ENCODE measurements at regions not wholly inside any gene's neighbourhood (a gene's known extent, or its start where the extent isn't known, plus 50 kb on each side); places are given as distances from the start of the nearest gene placed in this dataset.

- H2BK5ac ChIP-seq (ENCODE audit: low read length): no peak overlapping the region
- H3K18ac ChIP-seq (ENCODE audit: low read length): no peak overlapping the region
- H2AK5ac ChIP-seq (ENCODE audit: low read length): no peak overlapping the region
- no peak overlapping the region for H3K23ac ChIP-seq (ENCODE audit: low read length)
- no peak overlapping the region for H3K9ac ChIP-seq (ENCODE audit: low read length)
- H2BK15ac ChIP-seq (replicated peaks; ENCODE audit: low read depth): no peak overlapping the region
- no peaks in the 10 kb centered on the region for H3K79me1 ChIP-seq (ENCODE audit: low read length)
- no peak overlapping the region for H3K4ac ChIP-seq (ENCODE audit: low read depth, low read length)
- H4K5ac ChIP-seq (ENCODE audit: low read length): no peak overlapping the region
- H2BK120ac ChIP-seq (ENCODE audit: low read depth, low read length): no peak overlapping the region
- H3K27ac ChIP-seq (ENCODE audit: low read depth, low read length): no peak overlapping the region
- H3K4me1 ChIP-seq (ENCODE audit: control insufficient read depth, low read depth, low read length): no peaks in the 10 kb centered on the region
- DNase-seq: peak; percentile 39
- WGBS (ENCODE audit: extremely low coverage, insufficient coverage, low lambda C conversion rate): no CpG with 5 or more reads among the region's 9 CpGs
- H3K36me3 ChIP-seq (ENCODE audit: control insufficient read depth, insufficient read depth, low read length): no peaks in the 10 kb centered on the region
- H3K79me2 ChIP-seq (ENCODE audit: control insufficient read depth, insufficient read depth, low read length): no peaks in the 10 kb centered on the region
- H3K56ac ChIP-seq (ENCODE audit: low read length): no peak overlapping the region
- no peaks in the 10 kb centered on the region for H3K27me3 ChIP-seq (ENCODE audit: insufficient read depth, low read length, poor library complexity)
- no peak overlapping the region for H4K8ac ChIP-seq (ENCODE audit: low read depth, low read length)
- H3K4me3 ChIP-seq (ENCODE audit: low read length): no peak overlapping the region
- H3K4me2 ChIP-seq (ENCODE audit: low read length): no peak overlapping the region
Measured at GRCh38 chr21:38910390-38911067, 104.8 kb downstream of the ETS2 start.

GRCh38 chr21:38909929-38910328, 104.2 kb downstream of the ETS2 start:
- no peak overlapping the region for H2BK5ac ChIP-seq (ENCODE audit: low read length)
- no peak overlapping the region for H4K5ac ChIP-seq (ENCODE audit: low read length)
- no peaks in the 10 kb centered on the region for H3K27me3 ChIP-seq (ENCODE audit: insufficient read depth, low read length, poor library complexity)
- no peak overlapping the region for H3K18ac ChIP-seq (ENCODE audit: low read length)
- no peaks in the 10 kb centered on the region for H3K79me1 ChIP-seq (ENCODE audit: low read length)
- no peak overlapping the region for H3K4me2 ChIP-seq (ENCODE audit: low read length)
- H3K4me3 ChIP-seq (ENCODE audit: low read length): no peak overlapping the region
- H3K36me3 ChIP-seq (ENCODE audit: control insufficient read depth, insufficient read depth, low read length): no peaks in the 10 kb centered on the region
- no peak overlapping the region for H3K23ac ChIP-seq (ENCODE audit: low read length)
- WGBS (ENCODE audit: extremely low coverage, insufficient coverage, low lambda C conversion rate): no CpG with 5 or more reads among the region's 7 CpGs
- no peak overlapping the region for H3K4ac ChIP-seq (ENCODE audit: low read depth, low read length)
- no peak overlapping the region for H2BK120ac ChIP-seq (ENCODE audit: low read depth, low read length)
- H3K9ac ChIP-seq (ENCODE audit: low read length): no peak overlapping the region
- DNase-seq: no peak
- no peaks in the 10 kb centered on the region for H3K79me2 ChIP-seq (ENCODE audit: control insufficient read depth, insufficient read depth, low read length)
- no peak overlapping the region for H3K27ac ChIP-seq (ENCODE audit: low read depth, low read length)
- H3K4me1 ChIP-seq (ENCODE audit: control insufficient read depth, low read depth, low read length): no peaks in the 10 kb centered on the region
- no peak overlapping the region for H2AK5ac ChIP-seq (ENCODE audit: low read length)
- no peak overlapping the region for H3K56ac ChIP-seq (ENCODE audit: low read length)
- no peak overlapping the region for H2BK15ac ChIP-seq (replicated peaks; ENCODE audit: low read depth)
- H4K8ac ChIP-seq (ENCODE audit: low read depth, low read length): no peak overlapping the region

GRCh38 chr21:38909109-38909508, 103.4 kb downstream of the ETS2 start:
- H3K27ac ChIP-seq (ENCODE audit: low read depth, low read length): no peak overlapping the region
- no CpG with 5 or more reads among the region's 8 CpGs for WGBS (ENCODE audit: extremely low coverage, insufficient coverage, low lambda C conversion rate)
- no peak overlapping the region for H4K5ac ChIP-seq (ENCODE audit: low read length)
- DNase-seq: peak; percentile 45
- H3K4me1 ChIP-seq (ENCODE audit: control insufficient read depth, low read depth, low read length): no peaks in the 10 kb centered on the region
- no peaks in the 10 kb centered on the region for H3K27me3 ChIP-seq (ENCODE audit: insufficient read depth, low read length, poor library complexity)
- no peaks in the 10 kb centered on the region for H3K79me2 ChIP-seq (ENCODE audit: control insufficient read depth, insufficient read depth, low read length)
- H2BK15ac ChIP-seq (replicated peaks; ENCODE audit: low read depth): no peak overlapping the region
- no peak overlapping the region for H3K9ac ChIP-seq (ENCODE audit: low read length)
- no peak overlapping the region for H3K23ac ChIP-seq (ENCODE audit: low read length)
- no peak overlapping the region for H2BK5ac ChIP-seq (ENCODE audit: low read length)
- no peak overlapping the region for H3K4me3 ChIP-seq (ENCODE audit: low read length)
- no peak overlapping the region for H3K56ac ChIP-seq (ENCODE audit: low read length)
- H3K36me3 ChIP-seq (ENCODE audit: control insufficient read depth, insufficient read depth, low read length): no peaks in the 10 kb centered on the region
- H2AK5ac ChIP-seq (ENCODE audit: low read length): no peak overlapping the region
- no peaks in the 10 kb centered on the region for H3K79me1 ChIP-seq (ENCODE audit: low read length)
- no peak overlapping the region for H3K4ac ChIP-seq (ENCODE audit: low read depth, low read length)
- H2BK120ac ChIP-seq (ENCODE audit: low read depth, low read length): no peak overlapping the region
- H3K18ac ChIP-seq (ENCODE audit: low read length): no peak overlapping the region
- H3K4me2 ChIP-seq (ENCODE audit: low read length): no peak overlapping the region
- no peak overlapping the region for H4K8ac ChIP-seq (ENCODE audit: low read depth, low read length)

DNA sequence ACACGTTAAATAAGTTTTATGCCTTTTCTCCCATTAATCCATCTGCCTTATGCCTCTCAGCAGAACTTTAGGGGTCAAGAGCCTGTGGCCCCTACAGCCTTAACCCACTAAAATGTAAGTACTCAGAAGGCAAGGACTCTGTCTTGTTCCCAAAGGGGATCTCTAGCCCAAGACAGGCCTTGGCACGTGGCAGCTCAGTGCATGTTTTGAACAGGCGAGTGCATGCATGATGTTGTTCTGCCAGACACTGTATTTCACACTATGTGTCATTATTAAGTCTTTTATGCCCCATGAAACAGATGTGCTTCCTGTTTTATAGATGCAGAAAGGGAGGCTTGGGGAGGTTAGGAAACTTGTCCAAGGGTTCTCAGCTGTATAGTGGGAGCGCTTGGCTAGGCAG, 102.8 kb downstream of the ETS2 start:
- H3K79me1 ChIP-seq (ENCODE audit: low read length): no peaks in the 10 kb centered on the region
- no peak overlapping the region for H3K56ac ChIP-seq (ENCODE audit: low read length)
- H2BK120ac ChIP-seq (ENCODE audit: low read depth, low read length): no peak overlapping the region
- H3K4ac ChIP-seq (ENCODE audit: low read depth, low read length): no peak overlapping the region
- H3K27me3 ChIP-seq (ENCODE audit: insufficient read depth, low read length, poor library complexity): no peaks in the 10 kb centered on the region
- no peak overlapping the region for H3K23ac ChIP-seq (ENCODE audit: low read length)
- H3K4me1 ChIP-seq (ENCODE audit: control insufficient read depth, low read depth, low read length): no peaks in the 10 kb centered on the region
- no peak overlapping the region for H3K4me3 ChIP-seq (ENCODE audit: low read length)
- DNase-seq: no peak
- H3K79me2 ChIP-seq (ENCODE audit: control insufficient read depth, insufficient read depth, low read length): no peaks in the 10 kb centered on the region
- H3K27ac ChIP-seq (ENCODE audit: low read depth, low read length): no peak overlapping the region
- H3K9ac ChIP-seq (ENCODE audit: low read length): no peak overlapping the region
- H3K4me2 ChIP-seq (ENCODE audit: low read length): no peak overlapping the region
- H4K5ac ChIP-seq (ENCODE audit: low read length): no peak overlapping the region
- no peak overlapping the region for H4K8ac ChIP-seq (ENCODE audit: low read depth, low read length)
- H2BK5ac ChIP-seq (ENCODE audit: low read length): no peak overlapping the region
- H2AK5ac ChIP-seq (ENCODE audit: low read length): no peak overlapping the region
- no CpG with 5 or more reads among the region's 4 CpGs for WGBS (ENCODE audit: extremely low coverage, insufficient coverage, low lambda C conversion rate)
- no peak overlapping the region for H3K18ac ChIP-seq (ENCODE audit: low read length)
- H2BK15ac ChIP-seq (replicated peaks; ENCODE audit: low read depth): no peak overlapping the region
- no peaks in the 10 kb centered on the region for H3K36me3 ChIP-seq (ENCODE audit: control insufficient read depth, insufficient read depth, low read length)

- no peak overlapping the region for H3K4me2 ChIP-seq (ENCODE audit: low read length)
- no peak overlapping the region for H3K23ac ChIP-seq (ENCODE audit: low read length)
- no peak overlapping the region for H2BK120ac ChIP-seq (ENCODE audit: low read depth, low read length)
- H3K79me1 ChIP-seq (ENCODE audit: low read length): no peaks in the 10 kb centered on the region
- H2AK5ac ChIP-seq (ENCODE audit: low read length): no peak overlapping the region
- H3K4ac ChIP-seq (ENCODE audit: low read depth, low read length): no peak overlapping the region
- H3K9ac ChIP-seq (ENCODE audit: low read length): no peak overlapping the region
- no peak overlapping the region for H2BK15ac ChIP-seq (replicated peaks; ENCODE audit: low read depth)
- H3K79me2 ChIP-seq (ENCODE audit: control insufficient read depth, insufficient read depth, low read length): no peaks in the 10 kb centered on the region
- no CpG with 5 or more reads among the region's 8 CpGs for WGBS (ENCODE audit: extremely low coverage, insufficient coverage, low lambda C conversion rate)
- no peak overlapping the region for H3K4me3 ChIP-seq (ENCODE audit: low read length)
- H3K27ac ChIP-seq (ENCODE audit: low read depth, low read length): no peak overlapping the region
- no peak overlapping the region for H2BK5ac ChIP-seq (ENCODE audit: low read length)
- no peak overlapping the region for H3K18ac ChIP-seq (ENCODE audit: low read length)
- no peak overlapping the region for H4K5ac ChIP-seq (ENCODE audit: low read length)
- no peak overlapping the region for H3K56ac ChIP-seq (ENCODE audit: low read length)
- no peaks in the 10 kb centered on the region for H3K36me3 ChIP-seq (ENCODE audit: control insufficient read depth, insufficient read depth, low read length)
- no peaks in the 10 kb centered on the region for H3K27me3 ChIP-seq (ENCODE audit: insufficient read depth, low read length, poor library complexity)
- no peak for DNase-seq
- no peak overlapping the region for H4K8ac ChIP-seq (ENCODE audit: low read depth, low read length)
- no peaks in the 10 kb centered on the region for H3K4me1 ChIP-seq (ENCODE audit: control insufficient read depth, low read depth, low read length)
Measured at GRCh38 chr21:38905752-38906151, 100.0 kb downstream of the ETS2 start.

DNA sequence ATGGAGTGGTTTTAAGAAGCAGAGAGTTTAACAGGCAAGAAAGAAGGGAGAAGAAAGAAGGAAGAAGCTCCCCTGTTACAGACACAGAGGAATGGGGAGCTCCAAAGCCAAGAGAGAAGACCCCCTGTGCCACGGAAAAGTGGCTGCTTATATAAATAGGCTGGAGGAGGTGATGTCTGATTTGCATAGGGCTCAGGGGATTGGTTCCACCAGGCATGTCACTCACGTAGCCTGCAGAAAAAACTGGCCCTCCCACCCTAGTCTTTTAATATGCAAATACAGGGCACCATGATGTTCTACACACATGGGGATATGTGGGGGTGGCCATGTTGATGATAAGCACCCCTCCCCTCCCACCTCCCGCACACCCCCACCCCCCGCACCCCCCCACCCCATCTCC, 99.6 kb downstream of the ETS2 start:
- H3K23ac ChIP-seq (ENCODE audit: low read length): no peak overlapping the region
- no peak overlapping the region for H4K8ac ChIP-seq (ENCODE audit: low read depth, low read length)
- no CpG with 5 or more reads among the region's 4 CpGs for WGBS (ENCODE audit: extremely low coverage, insufficient coverage, low lambda C conversion rate)
- no peak overlapping the region for H2BK5ac ChIP-seq (ENCODE audit: low read length)
- H3K4me2 ChIP-seq (ENCODE audit: low read length): no peak overlapping the region
- H3K27me3 ChIP-seq (ENCODE audit: insufficient read depth, low read length, poor library complexity): no peaks in the 10 kb centered on the region
- DNase-seq: no peak
- H4K5ac ChIP-seq (ENCODE audit: low read length): no peak overlapping the region
- no peak overlapping the region for H3K9ac ChIP-seq (ENCODE audit: low read length)
- H3K36me3 ChIP-seq (ENCODE audit: control insufficient read depth, insufficient read depth, low read length): no peaks in the 10 kb centered on the region
- no peak overlapping the region for H3K27ac ChIP-seq (ENCODE audit: low read depth, low read length)
- H2BK15ac ChIP-seq (replicated peaks; ENCODE audit: low read depth): no peak overlapping the region
- H3K79me2 ChIP-seq (ENCODE audit: control insufficient read depth, insufficient read depth, low read length): no peaks in the 10 kb centered on the region
- no peak overlapping the region for H3K18ac ChIP-seq (ENCODE audit: low read length)
- no peak overlapping the region for H3K4ac ChIP-seq (ENCODE audit: low read depth, low read length)
- H3K56ac ChIP-seq (ENCODE audit: low read length): no peak overlapping the region
- no peak overlapping the region for H3K4me3 ChIP-seq (ENCODE audit: low read length)
- no peaks in the 10 kb centered on the region for H3K4me1 ChIP-seq (ENCODE audit: control insufficient read depth, low read depth, low read length)
- no peak overlapping the region for H2BK120ac ChIP-seq (ENCODE audit: low read depth, low read length)
- H3K79me1 ChIP-seq (ENCODE audit: low read length): no peaks in the 10 kb centered on the region
- H2AK5ac ChIP-seq (ENCODE audit: low read length): no peak overlapping the region
